BLaER1 treated with 17β-estradiol and CSF1 and Interleukin-3, amounts not matched to agents 10 nM and 100 nM (cell line): ENCODE measurements at regions not wholly inside any gene's neighbourhood (a gene's known extent, or its start where the extent isn't known, plus 50 kb on each side); places are given as distances from the start of the nearest gene placed in this dataset.
"Not testable (repeated sequence)": the region's sequence is repeated elsewhere in the genome, so short reads cannot be mapped to it uniquely, and the experiment has no call there.

ENCODE experiments used
- H3K27ac ChIP-seq, 11 experiments: shearing (Covaris generic); formaldehyde crosslinking; 2 replicates each; pipeline ENCODE4 v1.8.1; 2022
- H3K27me3 ChIP-seq, 11 experiments: shearing (Covaris generic); formaldehyde crosslinking; 2 replicates each; pipeline ENCODE4 v1.8.1; 2022
- H3K36me3 ChIP-seq, 11 experiments: shearing (Covaris generic); formaldehyde crosslinking; 2 replicates each; pipeline ENCODE4 v1.8.1; 2022
- H3K4me1 ChIP-seq, 10 experiments: shearing (Covaris generic); formaldehyde crosslinking; 2 replicates each; pipeline ENCODE4 v1.8.1; 2022
- H3K4me2 ChIP-seq, 11 experiments: shearing (Covaris generic); formaldehyde crosslinking; 2 replicates each; pipeline ENCODE4 v1.8.1; 2022
- H3K4me3 ChIP-seq, 10 experiments: shearing (Covaris generic); formaldehyde crosslinking; 2 replicates each; pipeline ENCODE4 v1.8.1; 2022
- H3K9ac ChIP-seq, 11 experiments: shearing (Covaris generic); formaldehyde crosslinking; 2 replicates each; pipeline ENCODE4 v1.8.1; 2022
- H3K9me3 ChIP-seq, 11 experiments: shearing (Covaris generic); formaldehyde crosslinking; replicated peaks in 1 of 11; 2 replicates each; pipeline ENCODE4 v1.8.1; 2022
- H4K20me1 ChIP-seq, 11 experiments: shearing (Covaris generic); formaldehyde crosslinking; 2 replicates each; pipeline ENCODE4 v1.8.1; 2022
- Cebpa-rat ChIP-seq, 11 experiments: shearing (Covaris generic); IDR thresholded peaks; 2 replicates each; pipeline ENCODE4 v1.8.1; 2022

DNA sequence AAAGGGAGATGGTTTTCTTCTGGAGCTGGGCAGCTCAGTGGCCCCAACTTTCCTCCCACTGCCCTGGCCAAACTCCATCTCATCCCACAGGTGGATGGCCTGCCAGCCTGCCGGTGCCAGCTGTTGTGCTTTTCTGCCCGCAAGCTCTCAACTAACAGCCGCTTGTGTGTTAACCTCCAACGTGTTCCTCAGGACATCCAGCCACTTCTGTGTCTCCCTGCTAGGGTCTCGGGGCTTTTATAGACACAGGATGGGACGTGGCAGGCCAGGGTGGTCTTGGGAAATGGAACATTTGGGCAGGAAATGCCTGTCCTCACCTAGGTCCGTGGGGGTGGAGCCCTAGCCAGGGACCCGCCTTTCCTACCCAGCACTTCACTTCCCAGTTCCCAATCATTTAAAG is 171.1 kb upstream of the RGS17 start:
- no peak overlapping the region for H3K27ac ChIP-seq
- no peak for TF ChIP-seq Cebpa-rat (IDR thresholded peaks at IDR 0.05)
- no peak overlapping the region for H3K4me2 ChIP-seq
- H4K20me1 ChIP-seq, result no peaks in the 10 kb centered on the region
- H3K9ac ChIP-seq, result no peak overlapping the region
- no peak overlapping the region for H3K4me3 ChIP-seq
- H3K27me3 ChIP-seq, result no peaks in the 10 kb centered on the region
- no peaks in the 10 kb centered on the region for H3K36me3 ChIP-seq
- no peaks in the 10 kb centered on the region for H3K4me1 ChIP-seq
- peaks cover 0 to 7% (median 0%) of the 10 kb centered on the region in 11 experiments; a peak in 2 of 22 replicates for H3K9me3 ChIP-seq

- H3K4me1 ChIP-seq, result no peaks in the 10 kb centered on the region
- peaks cover 0 to 7% (median 0%) of the 10 kb centered on the region in 11 experiments; a peak in 2 of 22 replicates for H3K9me3 ChIP-seq
- H3K36me3 ChIP-seq, result no peaks in the 10 kb centered on the region
- no peak overlapping the region for H3K4me3 ChIP-seq
- H3K9ac ChIP-seq, result no peak overlapping the region
- H3K4me2 ChIP-seq, result no peak overlapping the region
- no peak for TF ChIP-seq Cebpa-rat (IDR thresholded peaks at IDR 0.05)
- H3K27ac ChIP-seq, result no peak overlapping the region
- no peaks in the 10 kb centered on the region for H4K20me1 ChIP-seq
- H3K27me3 ChIP-seq, result no peaks in the 10 kb centered on the region
Measured at GRCh38 chr6:153301602-153302001, 170.5 kb upstream of the RGS17 start.

DNA sequence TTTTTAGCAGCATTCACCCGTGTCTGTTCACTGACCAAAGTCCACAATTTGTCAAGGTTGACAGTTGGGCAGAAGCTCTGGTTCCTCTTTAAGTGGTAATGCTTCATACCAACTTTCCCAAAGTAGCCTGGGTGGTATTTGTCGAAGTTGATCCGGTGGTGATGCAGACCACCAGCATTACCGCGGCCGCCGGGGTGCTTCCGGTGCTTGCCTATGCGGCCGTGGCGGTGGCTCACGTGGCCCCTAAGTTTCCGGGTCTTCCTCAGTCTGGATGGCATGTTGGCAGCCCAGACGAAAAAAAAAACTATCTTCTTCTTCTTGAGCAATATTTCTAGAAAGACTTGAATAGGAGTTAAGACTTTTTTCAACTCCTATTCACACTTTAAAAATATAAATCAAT is 151.4 kb upstream of the RGS17 start:
- not testable (repeated sequence) for H3K27me3 ChIP-seq, H3K4me1 ChIP-seq, H3K4me3 ChIP-seq, H3K36me3 ChIP-seq, H4K20me1 ChIP-seq, H3K9ac ChIP-seq, H3K9me3 ChIP-seq, H3K27ac ChIP-seq, H3K4me2 ChIP-seq

DNA sequence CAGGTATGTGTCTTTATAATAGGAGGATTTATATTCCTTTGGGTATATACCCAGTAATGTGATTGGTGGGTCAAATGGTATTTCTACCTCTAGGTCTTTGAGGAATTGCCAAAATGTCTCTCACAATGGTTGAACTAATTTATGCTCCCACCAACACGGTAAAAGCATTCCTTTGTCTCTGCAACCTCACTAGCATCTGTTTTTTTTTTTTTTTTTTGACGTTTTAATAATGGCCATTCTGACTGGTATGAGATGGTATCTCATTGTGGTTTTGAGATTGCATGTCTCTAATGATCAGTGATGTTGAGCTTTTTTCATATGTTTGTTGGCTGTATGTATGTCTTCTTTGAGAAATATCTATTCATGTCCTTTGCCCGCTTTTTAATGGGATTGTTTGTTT is 144.9 kb upstream of the RGS17 start:
- Histone ChIP-seq H3K36me3 (no peaks in the 10 kb centered on the region), H3K9ac (no peak overlapping the region), H3K27ac (no peak overlapping the region), H3K4me1 (peaks cover 0 to 6% (median 0%) of the 10 kb centered on the region in 10 experiments; a peak in 2 of 20 replicates), H3K9me3 (peaks cover 0 to 4% (median 0%) of the 10 kb centered on the region in 11 experiments; a peak in 1 of 22 replicates), H4K20me1 (no peaks in the 10 kb centered on the region), H3K4me3 (no peak overlapping the region), H3K4me2 (no peak overlapping the region), H3K27me3 (no peaks in the 10 kb centered on the region)
- no peak for TF ChIP-seq Cebpa-rat (IDR thresholded peaks at IDR 0.05)

DNA sequence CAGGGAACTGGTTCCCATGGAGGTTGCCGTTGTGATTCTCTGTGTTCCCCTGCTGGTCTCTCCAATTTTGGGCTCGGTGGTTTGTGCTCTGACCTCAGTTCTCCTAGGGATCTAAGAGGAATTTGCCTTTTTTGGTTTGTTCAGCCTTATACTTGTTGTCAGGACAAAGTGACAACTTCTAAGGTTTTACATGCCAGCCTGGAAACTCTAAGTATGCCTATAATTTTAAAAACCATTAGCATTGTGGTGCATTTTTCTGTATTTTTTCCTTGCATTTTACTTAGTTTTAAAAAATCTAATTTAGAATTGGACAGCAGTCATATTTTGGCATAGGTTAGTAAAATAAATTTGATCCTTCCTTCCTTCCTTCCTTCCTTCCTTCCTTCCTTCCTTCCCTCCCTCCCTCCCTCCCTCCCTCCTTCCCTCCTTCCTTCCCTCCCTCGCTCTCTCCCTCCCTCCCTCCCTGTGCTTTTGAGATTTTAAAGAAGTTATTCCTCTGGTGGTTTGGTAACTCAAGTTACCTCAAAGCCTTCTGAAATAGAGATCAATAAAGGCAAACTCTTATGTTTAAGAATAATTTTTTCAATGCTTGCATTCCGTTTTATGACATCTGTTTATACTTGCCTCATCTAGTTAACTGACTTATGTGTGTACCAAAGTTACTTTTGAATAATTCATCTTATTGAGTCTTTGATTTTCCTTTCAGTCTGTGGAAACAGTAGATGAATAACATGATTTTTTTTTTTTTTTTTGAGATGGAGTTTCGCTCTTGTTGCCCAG is 141.3 kb upstream of the RGS17 start:
- H3K4me2 ChIP-seq, result no peak overlapping the region
- no peaks in the 10 kb centered on the region for H3K27me3 ChIP-seq
- no peak for TF ChIP-seq Cebpa-rat (IDR thresholded peaks at IDR 0.05)
- no peaks in the 10 kb centered on the region for H4K20me1 ChIP-seq
- no peak overlapping the region for H3K27ac ChIP-seq
- H3K4me3 ChIP-seq, result no peak overlapping the region
- H3K9me3 ChIP-seq, result peaks cover 0 to 4% (median 0%) of the 10 kb centered on the region in 11 experiments; a peak in 1 of 22 replicates
- no peak overlapping the region for H3K9ac ChIP-seq
- no peaks in the 10 kb centered on the region for H3K4me1 ChIP-seq
- no peaks in the 10 kb centered on the region for H3K36me3 ChIP-seq

DNA sequence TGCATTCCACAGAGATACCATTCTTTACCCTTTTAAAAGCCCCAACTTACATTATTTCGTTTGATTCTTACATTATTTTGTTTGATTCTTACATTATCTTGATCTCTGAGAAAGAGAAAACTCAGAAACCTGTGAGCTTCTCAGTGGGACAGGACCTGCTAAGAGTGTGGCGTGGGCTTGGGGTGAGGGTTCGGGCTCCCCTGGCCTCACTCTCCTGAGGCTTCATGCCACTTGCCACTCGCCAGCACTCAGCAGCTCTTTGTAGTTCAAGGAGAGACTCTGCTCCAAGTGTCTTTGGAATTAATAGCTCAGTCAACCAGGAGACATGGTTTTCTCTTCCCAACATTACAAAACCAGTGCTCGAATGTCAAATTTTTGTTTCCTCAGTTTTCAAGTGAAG is 132.4 kb upstream of the RGS17 start:
- Histone ChIP-seq H4K20me1 (no peaks in the 10 kb centered on the region), H3K4me1 (no peaks in the 10 kb centered on the region), H3K27ac (no peak overlapping the region), H3K9me3 (no peaks in the 10 kb centered on the region), H3K4me2 (no peak overlapping the region), H3K36me3 (no peaks in the 10 kb centered on the region), H3K4me3 (no peak overlapping the region), H3K27me3 (no peaks in the 10 kb centered on the region), H3K9ac (no peak overlapping the region)
- TF ChIP-seq Cebpa-rat (IDR thresholded peaks at IDR 0.05), result no peak

DNA sequence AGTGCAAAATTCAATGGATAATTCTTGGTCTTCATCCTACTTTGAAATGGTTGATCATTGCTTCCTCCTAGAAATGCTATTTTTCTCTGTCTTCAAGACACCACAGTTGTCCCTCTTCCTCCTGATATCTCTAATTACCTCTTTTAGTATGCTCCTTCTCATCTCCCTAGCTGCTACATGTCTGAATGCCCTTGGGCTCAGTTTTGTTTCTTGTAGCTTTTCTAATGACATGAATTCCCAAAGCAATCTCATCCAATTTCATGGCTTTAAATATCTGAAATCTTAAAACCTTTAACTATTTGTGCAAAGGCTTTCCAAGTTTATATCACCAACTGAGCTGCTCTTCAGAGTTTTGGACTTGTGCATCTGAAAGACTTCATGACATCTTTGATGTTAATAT is 120.2 kb upstream of the RGS17 start:
- no peak overlapping the region for H3K4me3 ChIP-seq

DNA sequence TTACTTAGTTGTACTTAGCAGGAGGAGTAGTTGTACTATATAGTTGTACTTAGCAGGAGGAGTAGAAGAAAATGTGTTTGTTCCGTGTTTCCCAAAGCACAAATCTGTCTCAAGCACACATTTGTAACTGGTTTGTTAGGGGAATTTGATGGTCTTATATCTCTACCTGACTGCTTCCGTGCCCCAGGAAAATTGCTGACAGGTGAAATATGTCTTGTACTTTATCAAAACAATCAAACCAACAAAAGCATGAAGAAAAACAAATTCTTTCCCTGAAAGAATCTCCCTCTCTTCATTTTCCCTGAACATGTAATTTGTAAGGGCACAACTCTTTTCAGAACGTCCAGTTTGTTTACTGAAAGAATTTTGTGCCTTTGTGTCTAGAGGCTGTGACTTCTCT is 106.6 kb upstream of the RGS17 start:
- Histone ChIP-seq H3K4me2 (no peak overlapping the region), H3K9ac (no peak overlapping the region), H3K36me3 (no peaks in the 10 kb centered on the region), H3K27ac (no peak overlapping the region), H4K20me1 (no peaks in the 10 kb centered on the region), H3K27me3 (no peaks in the 10 kb centered on the region), H3K4me3 (no peak overlapping the region), H3K4me1 (no peaks in the 10 kb centered on the region), H3K9me3 (peaks cover 0 to 7% (median 0%) of the 10 kb centered on the region in 11 experiments; a peak in 3 of 22 replicates)
- no peak for TF ChIP-seq Cebpa-rat (IDR thresholded peaks at IDR 0.05)

More for the DNA sequence above, 120.2 kb upstream of the RGS17 start:
- H4K20me1 ChIP-seq, result no peaks in the 10 kb centered on the region
- H3K9me3 ChIP-seq, result no peaks in the 10 kb centered on the region; a peak in 2 of 22 replicates
- no peaks in the 10 kb centered on the region for H3K27me3 ChIP-seq
- H3K4me1 ChIP-seq, result no peaks in the 10 kb centered on the region
- no peak for TF ChIP-seq Cebpa-rat (IDR thresholded peaks at IDR 0.05)
- H3K4me2 ChIP-seq, result no peak overlapping the region
- H3K27ac ChIP-seq, result no peak overlapping the region
- no peak overlapping the region for H3K9ac ChIP-seq
- no peaks in the 10 kb centered on the region for H3K36me3 ChIP-seq

DNA sequence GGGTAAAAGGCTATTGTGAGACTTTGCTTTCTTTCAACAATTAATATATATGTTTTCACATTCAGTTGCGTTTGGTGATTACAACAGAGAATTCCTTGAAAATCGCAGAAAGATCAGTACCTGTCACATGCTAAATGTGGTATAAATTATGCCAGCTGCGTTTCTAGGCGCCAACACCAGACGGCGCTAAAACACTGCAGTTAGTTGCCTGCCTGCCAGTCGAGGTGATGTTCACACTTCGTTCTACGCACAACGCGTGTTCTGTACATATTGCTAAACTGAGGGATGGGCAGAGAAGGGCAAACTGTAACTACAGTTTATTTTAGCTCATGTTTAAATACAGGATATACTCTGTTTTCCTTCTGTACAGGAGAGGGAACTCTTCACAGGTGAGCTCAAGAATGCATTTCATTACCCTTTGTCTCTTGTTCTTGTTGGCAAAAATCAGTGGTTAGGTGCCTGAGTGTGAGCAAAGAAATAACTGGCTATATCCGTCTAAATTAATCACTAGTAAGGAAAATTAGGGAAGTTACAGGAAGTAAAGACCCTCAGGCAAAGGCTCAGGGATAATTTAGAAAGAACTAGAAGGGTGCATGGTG is 100.1 kb upstream of the RGS17 start:
- Histone ChIP-seq H3K36me3 (no peaks in the 10 kb centered on the region), H3K27ac (no peak overlapping the region), H3K4me1 (0 out of 20 replicates have a peak, but pooled peaks cover 0 to 4% (median 0%) of the 10 kb centered on the region in 10 experiments), H3K9me3 (no peaks in the 10 kb centered on the region), H3K27me3 (no peaks in the 10 kb centered on the region), H3K9ac (no peak overlapping the region), H3K4me2 (no peak overlapping the region), H4K20me1 (no peaks in the 10 kb centered on the region), H3K4me3 (no peak overlapping the region)
- no peak for TF ChIP-seq Cebpa-rat (IDR thresholded peaks at IDR 0.05)
